A549 (cell line): ENCODE measurements at regions not wholly inside any gene's neighbourhood (a gene's known extent, or its start where the extent isn't known, plus 50 kb on each side); places are given as distances from the start of the nearest gene placed in this dataset.

Experiments
- ATAC-seq, 2 experiments: fragments of 200-7000 bp in 1 of 2; fragments of >200 bp in 1 of 2; cut with Nextera tagmentation in 1 of 2; cut with Tn5 transposase in 1 of 2; 3 replicates each; pipeline versions ENCODE4 v1.8.0 to v1.9.1; 2018 to 2020; ENCODE audit warnings: mild to moderate bottlenecking in 1 of 2, moderate library complexity in 1 of 2
- CTCF ChIA-PET: fragments of 300-600 bp; sonication (Branson Sonifier 250); formaldehyde crosslinking; extraction: SDS; loops from one replicate; lab custom pipeline; 2021; ENCODE audit warnings: antibody characterized with exemption, inconsistent platforms; lab: Yijun Ruan, JAX
- POLR2A ChIA-PET: fragments of 350-600 bp; formaldehyde crosslinking; extraction: SDS; loops from one replicate; lab custom pipeline; 2021; ENCODE audit warnings: antibody characterized with exemption, inconsistent platforms; lab: Yijun Ruan, JAX
- DNase-seq, 2 experiments: peaks; one replicate each; pipeline versions ENCODE4 v3.0.0 to v3.0.0-alpha.2; 2011 to 2016; ENCODE audit warnings: low read depth in 1 of 2, low spot score in 1 of 2
- FAIRE-seq: peaks from 2 replicates; lab custom pipeline; 2011; peaks lifted over from hg19 to GRCh38; lab: Jason Lieb, UNC
- H3K27ac ChIP-seq, 2 experiments: fragments of >200 bp; sonication (Bioruptor Twin); formaldehyde crosslinking; 3 replicates each; pipeline ENCODE4 v1.5.1; 2016 to 2017
- H3K4me1 ChIP-seq: fragments of >200 bp; sonication (Bioruptor Twin); formaldehyde crosslinking; 3 replicates; pipeline ENCODE4 v1.6.1; 2016
- H3K4me2 ChIP-seq: fragments of >200 bp; sonication (Bioruptor Twin); formaldehyde crosslinking; 3 replicates; pipeline ENCODE4 v1.6.1; 2016
- H3K4me3 ChIP-seq: fragments of >200 bp; sonication (Bioruptor Twin); formaldehyde crosslinking; 3 replicates; pipeline ENCODE4 v1.5.1; 2016
- H3K9me3 ChIP-seq: fragments of >200 bp; sonication (Bioruptor Twin); formaldehyde crosslinking; 3 replicates; pipeline ENCODE4 v1.6.1; 2016
- BHLHE40 ChIP-seq: IDR thresholded peaks from 2 replicates; pipeline ENCODE4 v1.6.1; 2012; ENCODE audit warnings: low read depth, low read length, inconsistent platforms
- CBX2 ChIP-seq: fragments of 200-600 bp; sonication (generic); IDR thresholded peaks from 2 replicates; pipeline ENCODE4 v1.6.1; 2016; ENCODE audit warnings: low read depth, mild to moderate bottlenecking, borderline replicate concordance
- CHD4 ChIP-seq: fragments of 200-600 bp; sonication (generic); IDR thresholded peaks from 2 replicates; pipeline ENCODE4 v1.6.1; 2016; ENCODE audit warnings: antibody characterized with exemption, mild to moderate bottlenecking, borderline replicate concordance
- EHMT2 ChIP-seq: fragments of 200-600 bp; sonication (generic); IDR thresholded peaks from 2 replicates; pipeline ENCODE4 v1.6.1; 2016; ENCODE audit warnings: antibody characterized with exemption, low read depth, mild to moderate bottlenecking, moderate library complexity
- ELK1 ChIP-seq: fragments of 150-350 bp; IDR thresholded peaks from 2 replicates; pipeline ENCODE4 v1.6.1; 2014; ENCODE audit warnings: low read depth, mild to moderate bottlenecking, low read length
- ESRRA ChIP-seq: fragments of 150-350 bp; IDR thresholded peaks from 2 replicates; pipeline ENCODE4 v1.6.1; 2014; ENCODE audit warnings: mild to moderate bottlenecking, low read length, borderline replicate concordance
- FOXS1 ChIP-seq: fragments of 250-450 bp; sonication (Bioruptor Pico); IDR thresholded peaks from 2 replicates; pipeline ENCODE4 v1.5.0; 2020; ENCODE audit warnings: mild to moderate bottlenecking, moderate library complexity
- HDAC2 ChIP-seq: fragments of 200-600 bp; sonication (generic); IDR thresholded peaks from 2 replicates; pipeline ENCODE4 v1.6.1; 2016
- HEYL ChIP-seq: fragments of 250-450 bp; sonication (Bioruptor Pico); IDR thresholded peaks from 2 replicates; pipeline ENCODE4 v1.8.0; 2021; ENCODE audit warnings: mild to moderate bottlenecking, moderate library complexity
- HOXA7 ChIP-seq: fragments of 250-450 bp; sonication (Bioruptor Pico); IDR thresholded peaks from 2 replicates; pipeline ENCODE4 v1.5.0; 2020; ENCODE audit warnings: mild to moderate bottlenecking, moderate library complexity
- HOXB13 ChIP-seq: fragments of 250-450 bp; sonication (Bioruptor Pico); IDR thresholded peaks from 2 replicates; pipeline ENCODE4 v1.5.0; 2020; ENCODE audit warnings: low read depth, mild to moderate bottlenecking, moderate library complexity
- HOXB5 ChIP-seq: fragments of 250-450 bp; sonication (Bioruptor Pico); IDR thresholded peaks from 2 replicates; pipeline ENCODE4 v1.5.0; 2020; ENCODE audit warnings: mild to moderate bottlenecking, moderate library complexity
- JUN ChIP-seq, 2 experiments: fragments of >200 bp; sonication (Bioruptor Twin); formaldehyde crosslinking; IDR thresholded peaks; 2 replicates in 1 of 2; 3 replicates in 1 of 2; pipeline ENCODE4 v1.6.1; 2016 to 2017
- KDM1A ChIP-seq: fragments of 200-600 bp; sonication (generic); IDR thresholded peaks from 2 replicates; pipeline ENCODE4 v1.6.1; 2016; ENCODE audit warnings: low read depth, mild to moderate bottlenecking
- MAFK ChIP-seq: fragments of 450-650 bp; IDR thresholded peaks from 2 replicates; pipeline ENCODE4 v1.6.1; 2014; ENCODE audit not compliant: partially characterized antibody
- MAZ ChIP-seq: fragments of 150-350 bp; IDR thresholded peaks from 2 replicates; pipeline ENCODE4 v1.6.1; 2014; ENCODE audit warnings: antibody characterized with exemption, low read depth, low read length, borderline replicate concordance
- NFE2L2 ChIP-seq: fragments of 150-350 bp; conservative IDR thresholded peaks from 2 replicates; pipeline ENCODE4 v1.6.1; 2014; ENCODE audit warnings: low read length
- RAD21 ChIP-seq, 2 experiments: fragments of >200 bp in 1 of 2; sonication (Bioruptor Twin) in 1 of 2; formaldehyde crosslinking in 1 of 2; IDR thresholded peaks in 1 of 2; conservative IDR thresholded peaks in 1 of 2; 2 replicates in 1 of 2; 3 replicates in 1 of 2; pipeline ENCODE4 v1.6.1; 2012 to 2018; ENCODE audit warnings: inconsistent platforms in 1 of 2
- REST ChIP-seq: fragments of 200-600 bp; sonication (generic); IDR thresholded peaks from 2 replicates; pipeline ENCODE4 v1.6.1; 2016; ENCODE audit warnings: antibody characterized with exemption, mild to moderate bottlenecking, moderate library complexity
- RNF2 ChIP-seq: fragments of 200-600 bp; sonication (generic); IDR thresholded peaks from 2 replicates; pipeline ENCODE4 v1.6.1; 2016; ENCODE audit warnings: low read depth, mild to moderate bottlenecking, antibody characterized with exemption, moderate library complexity, borderline replicate concordance
- USF2 ChIP-seq: fragments of 450-650 bp; IDR thresholded peaks from 2 replicates; pipeline ENCODE4 v1.6.1; 2014; ENCODE audit warnings: antibody characterized with exemption
- ZC3H11A ChIP-seq: fragments of 450-650 bp; IDR thresholded peaks from 2 replicates; pipeline ENCODE4 v1.6.1; 2014; ENCODE audit warnings: antibody characterized with exemption, mild to moderate bottlenecking
- ZSCAN20 ChIP-seq: fragments of 250-450 bp; sonication (Bioruptor Pico); IDR thresholded peaks from 2 replicates; pipeline ENCODE4 v1.8.0; 2022; ENCODE audit warnings: mild to moderate bottlenecking, moderate library complexity
- WGBS: methylation state at CpG from one replicate; pipeline ENCODE4 v1.1.6; 2017; ENCODE audit errors: missing lambda C conversion rate; 5-methylcytosine and 5-hydroxymethylcytosine counted together
- TF ChIP-seq, protein P1 (sequence below): fragments of >200 bp; sonication (Bioruptor Twin); formaldehyde crosslinking; IDR thresholded peaks from 3 replicates; pipeline ENCODE4 v1.5.1; 2016

- no peak for DNase-seq
- ChIA-PET CTCF (no interaction called here), POLR2A (no interaction called here)
- TF ChIP-seq KDM1A (no peak), HOXA7 (no peak), ELK1 (no peak), MAZ (no peak), USF2 (no peak), HEYL (CRISPR knock-in tag) (no peak), ZSCAN20 (no peak), REST (no peak), FOXS1 (CRISPR knock-in tag) (no peak), RNF2 (no peak), BHLHE40 (no peak), ESRRA (no peak), JUN (IDR thresholded peaks at IDR 0.05) (no peak), NFE2L2 (no peak), RAD21 (conservative IDR thresholded peaks at IDR 0.05 in 1 of 2, IDR thresholded peaks at IDR 0.05 in 1 of 2) (no peak), HOXB13 (CRISPR knock-in tag) (no peak), CHD4 (no peak), CBX2 (no peak)
- TF ChIP-seq, protein P1, sequence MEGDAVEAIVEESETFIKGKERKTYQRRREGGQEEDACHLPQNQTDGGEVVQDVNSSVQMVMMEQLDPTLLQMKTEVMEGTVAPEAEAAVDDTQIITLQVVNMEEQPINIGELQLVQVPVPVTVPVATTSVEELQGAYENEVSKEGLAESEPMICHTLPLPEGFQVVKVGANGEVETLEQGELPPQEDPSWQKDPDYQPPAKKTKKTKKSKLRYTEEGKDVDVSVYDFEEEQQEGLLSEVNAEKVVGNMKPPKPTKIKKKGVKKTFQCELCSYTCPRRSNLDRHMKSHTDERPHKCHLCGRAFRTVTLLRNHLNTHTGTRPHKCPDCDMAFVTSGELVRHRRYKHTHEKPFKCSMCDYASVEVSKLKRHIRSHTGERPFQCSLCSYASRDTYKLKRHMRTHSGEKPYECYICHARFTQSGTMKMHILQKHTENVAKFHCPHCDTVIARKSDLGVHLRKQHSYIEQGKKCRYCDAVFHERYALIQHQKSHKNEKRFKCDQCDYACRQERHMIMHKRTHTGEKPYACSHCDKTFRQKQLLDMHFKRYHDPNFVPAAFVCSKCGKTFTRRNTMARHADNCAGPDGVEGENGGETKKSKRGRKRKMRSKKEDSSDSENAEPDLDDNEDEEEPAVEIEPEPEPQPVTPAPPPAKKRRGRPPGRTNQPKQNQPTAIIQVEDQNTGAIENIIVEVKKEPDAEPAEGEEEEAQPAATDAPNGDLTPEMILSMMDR = no peak
- no peak for FAIRE-seq
- WGBS = 41% methylated on average over 3 of the region's 3 CpGs
- Histone ChIP-seq H3K4me1 (no peaks in the 10 kb centered on the region), H3K27ac (no peak overlapping the region), H3K9me3 (no peaks in the 10 kb centered on the region), H3K4me3 (no peak overlapping the region), H3K4me2 (no peak overlapping the region)
- ATAC-seq = no peak
These were observed 117.6 kb downstream of the TNFSF13B start for GRCh38 chr13:108387156-108387555.

DNA sequence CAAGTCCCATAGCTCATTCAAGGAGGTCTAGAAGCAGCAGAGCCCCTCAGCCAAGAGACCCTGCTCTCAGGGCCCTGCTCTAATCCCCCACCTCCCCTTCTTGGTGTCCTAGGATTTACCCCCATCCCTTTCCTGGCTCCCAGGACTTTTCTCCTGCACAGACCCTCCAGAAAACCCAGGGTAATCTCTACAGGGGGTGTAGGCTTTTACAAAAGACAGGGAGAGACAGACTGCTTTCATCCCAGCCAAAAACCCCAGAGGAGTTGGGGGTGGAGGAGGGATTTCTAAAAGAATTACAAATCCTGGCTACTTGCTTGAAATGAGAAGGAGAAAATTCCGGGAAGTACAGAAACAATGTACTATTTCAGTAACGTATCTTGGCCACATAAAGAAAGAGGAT is 133.3 kb downstream of the TNFSF13B start:
- no peaks in the 10 kb centered on the region for H3K9me3 ChIP-seq
- FAIRE-seq (no peak), ATAC-seq (no peak), DNase-seq (no peak)
- TF ChIP-seq HDAC2 = no peak
- TF ChIP-seq MAFK = no peak
- TF ChIP-seq HEYL (CRISPR knock-in tag) = no peak
- TF ChIP-seq HOXA7 = no peak
- no peak for TF ChIP-seq RAD21 (conservative IDR thresholded peaks at IDR 0.05 in 1 of 2, IDR thresholded peaks at IDR 0.05 in 1 of 2)
- TF ChIP-seq FOXS1 (CRISPR knock-in tag) = no peak
- no peak for TF ChIP-seq JUN (IDR thresholded peaks at IDR 0.05)
- TF ChIP-seq ZSCAN20 = no peak
- no peak for TF ChIP-seq EHMT2
- TF ChIP-seq ZC3H11A = no peak
- TF ChIP-seq BHLHE40 = no peak
- TF ChIP-seq HOXB5 (CRISPR knock-in tag) = no peak
- whole genome bisulfite sequencing = 44% methylated on average over 2 of the region's 2 CpGs
- H3K4me2 ChIP-seq = no peak overlapping the region
- H3K4me3 ChIP-seq = no peak overlapping the region
- ChIA-PET CTCF (interaction anchor here (0.7 kb wide), 1 partner anchor 22 kb away, joined by 3 read pairs; no protein-coding TSS in a partner anchor), POLR2A (no interaction called here)
- H3K27ac ChIP-seq = no peak overlapping the region
- no peaks in the 10 kb centered on the region for H3K4me1 ChIP-seq
